COR-L47 (cell line): ENCODE measurements at regions not wholly inside any gene's neighbourhood (a gene's known extent, or its start where the extent isn't known, plus 50 kb on each side); places are given as distances from the start of the nearest gene placed in this dataset.

ENCODE experiments used
- DNase-seq: peaks from one replicate; lab custom pipeline; 2025; lab: John Stamatoyannopoulos, UW

GRCh38 chr2:181188605-181189004, 208.2 kb downstream of the UBE2E3 start:
- no peak for DNase-seq

GRCh38 chr2:181189951-181190350, 209.5 kb downstream of the UBE2E3 start:
- DNase-seq = no peak

- DNase-seq = no peak
These were observed 210.3 kb downstream of the UBE2E3 start for GRCh38 chr2:181190711-181191110.

GRCh38 chr2:181193550-181193949, 213.1 kb downstream of the UBE2E3 start:
- DNase-seq = no peak

- no peak for DNase-seq
These were observed 216.0 kb downstream of the UBE2E3 start for GRCh38 chr2:181196401-181196800.

- DNase-seq = no peak
These were observed 216.8 kb downstream of the UBE2E3 start for GRCh38 chr2:181197140-181197760.

- no peak for DNase-seq
These were observed 217.9 kb downstream of the UBE2E3 start for GRCh38 chr2:181198183-181198864.

- no peak for DNase-seq
These were observed 223.0 kb downstream of the UBE2E3 start for GRCh38 chr2:181203412-181203811.

GRCh38 chr2:181203916-181204315, 223.5 kb downstream of the UBE2E3 start:
- DNase-seq = no peak

- no peak for DNase-seq
These were observed 238.0 kb downstream of the UBE2E3 start for GRCh38 chr2:181218401-181218821.

GRCh38 chr2:181223234-181223633, 234.0 kb upstream of the ITGA4 start:
- no peak for DNase-seq

GRCh38 chr2:181224866-181225265, 232.3 kb upstream of the ITGA4 start:
- DNase-seq = no peak

GRCh38 chr2:181228661-181229060, 228.5 kb upstream of the ITGA4 start:
- no peak for DNase-seq

GRCh38 chr2:181231151-181231550, 226.0 kb upstream of the ITGA4 start:
- DNase-seq = no peak

- no peak for DNase-seq
These were observed 225.1 kb upstream of the ITGA4 start for GRCh38 chr2:181231886-181232621.

- DNase-seq = no peak
These were observed 222.7 kb upstream of the ITGA4 start for GRCh38 chr2:181234487-181234891.

- no peak for DNase-seq
These were observed 222.2 kb upstream of the ITGA4 start for GRCh38 chr2:181235011-181235410.

GRCh38 chr2:181235683-181236459, 221.3 kb upstream of the ITGA4 start:
- no peak for DNase-seq

GRCh38 chr2:181239201-181239799, 217.9 kb upstream of the ITGA4 start:
- DNase-seq = no peak

- DNase-seq = no peak
These were observed 216.3 kb upstream of the ITGA4 start for GRCh38 chr2:181240844-181241243.

GRCh38 chr2:181241366-181241765, 215.8 kb upstream of the ITGA4 start:
- no peak for DNase-seq

- no peak for DNase-seq
These were observed 215.4 kb upstream of the ITGA4 start for GRCh38 chr2:181241797-181242196.
